GM19023 (cell line): ENCODE measurements at regions not wholly inside any gene's neighbourhood (a gene's known extent, or its start where the extent isn't known, plus 50 kb on each side); places are given as distances from the start of the nearest gene placed in this dataset.

Experiments
- ATAC-seq: cut with Tn5 transposase; IDR thresholded peaks from one replicate; pipeline ENCODE4 v1.9.1; 2021; ENCODE audit warnings: mild to moderate bottlenecking, moderate library complexity; ENCODE audit not compliant: unreplicated experiment

DNA sequence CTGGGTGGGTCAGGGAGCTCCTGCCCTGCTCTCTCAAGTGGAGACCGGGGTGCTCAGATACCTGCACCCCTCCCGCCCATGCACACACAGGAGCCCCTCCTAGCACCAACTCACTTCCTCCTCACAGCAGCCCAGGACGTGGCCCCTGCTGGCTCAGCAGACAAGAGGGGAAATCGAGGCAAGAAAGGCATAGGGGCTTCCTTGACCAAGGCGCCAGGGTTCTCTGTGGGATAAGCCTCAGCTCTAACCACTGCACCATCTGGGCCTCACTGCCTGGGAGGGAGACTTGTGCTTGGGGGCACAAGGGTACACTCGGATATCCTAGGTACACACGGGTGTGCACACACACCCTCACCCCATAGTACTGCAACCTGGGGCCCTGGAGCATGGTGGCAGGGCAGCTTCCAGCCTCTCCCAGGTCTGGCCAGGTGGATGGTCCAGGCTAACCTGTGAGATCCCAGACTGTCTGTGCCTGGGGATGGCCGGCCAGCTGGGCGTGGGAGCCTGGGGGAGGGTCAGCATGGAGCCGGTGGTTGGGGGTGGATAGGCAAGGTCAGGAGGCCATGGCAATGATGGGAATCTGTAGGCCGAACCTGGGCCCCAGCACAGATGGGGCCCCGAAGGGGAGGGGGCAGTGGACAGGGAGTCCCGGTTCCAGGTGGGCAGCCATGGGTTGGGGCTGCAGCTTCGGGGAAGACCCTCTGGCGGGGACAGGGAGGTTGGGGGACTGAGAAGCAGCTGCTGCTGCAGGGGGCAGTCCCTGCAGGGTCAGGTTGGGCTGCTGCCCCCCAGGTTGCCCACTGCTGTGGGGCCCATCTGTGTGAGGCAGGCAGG is 312.4 kb downstream of the TMEM121 start:
- ATAC-seq: no peak

GRCh38 chr14:105839425-105840265 is 313.3 kb downstream of the TMEM121 start:
- ATAC-seq: no peak

- no peak for ATAC-seq
Measured at GRCh38 chr14:105840266-105841021, 314.1 kb downstream of the TMEM121 start.

GRCh38 chr14:105841022-105842009 is 314.9 kb downstream of the TMEM121 start:
- ATAC-seq: no peak

DNA sequence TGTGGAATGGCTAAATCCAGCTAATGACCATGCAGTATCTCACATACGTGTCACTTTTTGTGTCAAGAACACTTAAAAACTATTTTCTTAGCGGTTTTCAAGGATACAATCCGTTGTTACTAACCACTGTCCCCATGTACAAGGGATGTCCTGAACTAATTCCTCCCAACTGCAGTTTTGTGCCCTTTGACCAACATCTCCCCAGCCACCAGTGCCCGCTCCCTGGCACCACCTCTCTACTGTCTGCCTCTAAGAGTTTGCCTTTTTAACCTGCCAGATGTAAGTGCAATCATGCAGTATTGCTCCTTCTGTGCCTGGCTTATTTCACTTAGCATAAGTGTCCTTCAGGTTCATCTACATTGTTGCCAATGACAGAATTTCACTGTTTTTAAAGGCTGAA is 315.7 kb downstream of the TMEM121 start:
- no peak for ATAC-seq

- no peak for ATAC-seq
Measured at GRCh38 chr14:105843444-105844046, 317.2 kb downstream of the TMEM121 start.

DNA sequence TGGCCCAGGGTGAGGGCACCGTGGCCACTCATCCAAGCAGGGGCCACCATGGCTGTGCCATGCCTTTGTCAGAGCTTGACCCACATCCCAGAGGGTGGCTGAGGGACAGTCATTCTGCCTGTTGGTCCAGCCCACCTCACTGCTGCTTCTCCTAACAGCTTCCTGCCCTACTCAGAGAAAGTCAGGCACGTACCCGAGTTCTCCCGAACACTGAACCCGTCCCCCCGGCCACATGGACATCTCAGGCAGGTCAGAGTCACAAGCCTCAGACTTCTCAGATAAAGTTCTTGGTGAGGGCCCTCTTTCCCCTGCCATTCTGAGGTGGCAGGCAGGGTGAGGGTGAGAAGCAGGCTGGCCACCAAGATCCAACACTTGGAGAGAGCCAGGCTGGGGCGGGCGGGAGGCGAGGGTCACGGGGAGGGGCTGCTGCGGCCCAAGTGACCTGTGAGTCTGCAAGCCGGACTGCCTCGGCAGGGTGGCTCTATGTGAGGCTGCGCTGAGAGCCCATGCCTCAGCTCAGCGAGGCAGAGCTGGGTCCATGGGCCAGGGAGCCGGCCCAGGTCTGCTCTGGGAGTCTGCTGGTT is 317.8 kb downstream of the TMEM121 start:
- ATAC-seq: no peak

- no peak for ATAC-seq
Measured at GRCh38 chr14:105844810-105845724, 318.7 kb downstream of the TMEM121 start.

DNA sequence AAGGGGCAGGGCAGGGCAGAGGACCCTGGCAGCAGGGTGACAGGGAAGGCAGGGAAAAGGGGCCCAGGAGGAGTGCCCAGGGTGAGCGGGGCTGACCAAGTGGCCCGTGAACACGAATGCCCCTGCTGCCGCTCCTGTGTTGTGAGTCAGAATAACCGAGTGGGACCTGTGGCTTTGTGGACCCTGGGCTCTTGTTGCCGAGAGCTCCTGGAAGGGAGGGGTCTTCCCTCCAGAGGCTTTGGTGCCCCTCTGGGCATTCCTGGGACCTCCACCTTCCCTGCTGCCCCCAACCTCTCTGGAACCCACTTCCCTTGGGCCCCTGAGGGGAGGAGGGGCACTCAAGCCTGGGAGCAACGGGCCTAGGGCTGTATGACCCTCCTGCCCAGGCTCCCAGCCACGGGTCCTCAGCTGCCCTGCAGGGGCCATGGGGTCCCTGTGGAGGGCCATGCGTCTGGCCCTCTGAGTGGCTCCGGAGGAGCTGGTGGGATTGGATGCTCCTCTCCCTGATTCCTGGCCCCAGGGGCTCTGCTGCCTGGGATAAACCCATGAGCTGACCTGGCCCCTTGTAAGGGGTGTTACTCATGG is 319.4 kb downstream of the TMEM121 start:
- no peak for ATAC-seq

GRCh38 chr14:105846312-105846711 is 319.9 kb downstream of the TMEM121 start:
- no peak for ATAC-seq

GRCh38 chr14:105847400-105847799 is 321.0 kb downstream of the TMEM121 start:
- no peak for ATAC-seq

- ATAC-seq: no peak
Measured at GRCh38 chr14:105848570-105848969, 322.2 kb downstream of the TMEM121 start.

DNA sequence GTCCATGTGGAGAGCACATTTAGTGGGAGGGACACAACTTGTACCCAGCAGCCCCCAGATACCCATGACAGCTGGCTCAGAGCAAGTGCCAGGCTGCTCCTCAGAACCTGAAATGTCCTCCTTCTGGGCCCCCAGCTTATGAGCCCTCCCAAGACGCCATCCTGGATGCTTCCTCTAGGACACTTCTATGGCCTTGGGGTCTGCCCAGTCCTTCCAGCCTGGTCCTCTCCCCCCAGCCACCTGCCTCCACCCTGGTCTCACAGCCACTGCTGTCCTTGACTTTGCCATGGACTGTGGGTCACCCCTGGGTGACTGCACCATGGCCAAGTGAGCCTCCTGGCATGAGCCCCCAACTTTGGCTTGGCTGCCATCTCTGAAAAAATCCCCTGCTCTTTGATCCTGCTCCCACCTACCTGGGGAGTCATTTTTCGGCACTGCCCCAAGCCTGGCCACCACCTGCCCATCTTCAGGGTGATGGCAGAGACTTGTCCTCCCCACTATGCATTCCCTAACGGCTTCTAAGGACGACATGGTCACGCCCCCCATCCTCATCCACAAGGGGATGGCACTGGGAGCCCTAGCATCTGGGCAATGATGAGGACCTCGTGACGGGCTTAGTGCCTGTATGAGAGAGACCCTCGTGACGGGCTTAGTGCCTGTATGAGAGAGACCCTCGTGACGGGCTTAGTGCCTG is 323.7 kb downstream of the TMEM121 start:
- no peak for ATAC-seq

DNA sequence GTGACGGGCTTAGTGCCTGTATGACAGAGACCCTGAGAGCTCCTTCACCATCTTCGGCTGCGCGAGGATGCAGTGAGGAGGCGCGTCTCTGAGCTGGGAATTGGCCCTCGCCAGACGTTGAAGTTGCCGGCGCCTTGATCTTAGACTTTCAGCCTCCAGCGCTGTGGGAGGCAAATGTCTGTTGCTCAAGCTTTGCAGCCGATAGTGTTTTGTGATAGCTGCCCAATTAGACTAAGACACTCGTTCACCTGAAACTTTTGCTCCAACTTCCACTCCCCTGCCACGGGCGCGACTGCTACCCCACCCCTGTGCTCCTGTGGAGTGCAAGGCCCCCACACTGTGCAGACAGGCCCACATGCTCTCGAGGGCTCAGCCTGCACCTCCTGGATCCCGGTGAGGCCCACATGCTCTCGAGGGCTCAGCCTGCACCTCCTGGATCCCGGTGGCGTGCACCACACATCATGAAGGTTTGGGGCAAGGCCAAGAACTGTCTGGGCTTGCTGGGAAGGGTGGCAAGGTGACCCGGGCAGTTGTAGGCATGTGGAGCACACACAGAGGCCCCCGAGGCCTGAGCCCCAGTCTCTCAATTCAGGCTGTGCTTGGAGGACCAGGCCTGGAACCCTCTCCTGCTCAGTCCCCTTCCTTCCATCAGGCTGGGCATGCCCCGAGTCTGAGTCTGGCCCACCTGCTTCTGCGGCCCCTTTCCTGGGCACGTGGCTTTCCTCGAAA is 324.6 kb downstream of the TMEM121 start:
- ATAC-seq: no peak

DNA sequence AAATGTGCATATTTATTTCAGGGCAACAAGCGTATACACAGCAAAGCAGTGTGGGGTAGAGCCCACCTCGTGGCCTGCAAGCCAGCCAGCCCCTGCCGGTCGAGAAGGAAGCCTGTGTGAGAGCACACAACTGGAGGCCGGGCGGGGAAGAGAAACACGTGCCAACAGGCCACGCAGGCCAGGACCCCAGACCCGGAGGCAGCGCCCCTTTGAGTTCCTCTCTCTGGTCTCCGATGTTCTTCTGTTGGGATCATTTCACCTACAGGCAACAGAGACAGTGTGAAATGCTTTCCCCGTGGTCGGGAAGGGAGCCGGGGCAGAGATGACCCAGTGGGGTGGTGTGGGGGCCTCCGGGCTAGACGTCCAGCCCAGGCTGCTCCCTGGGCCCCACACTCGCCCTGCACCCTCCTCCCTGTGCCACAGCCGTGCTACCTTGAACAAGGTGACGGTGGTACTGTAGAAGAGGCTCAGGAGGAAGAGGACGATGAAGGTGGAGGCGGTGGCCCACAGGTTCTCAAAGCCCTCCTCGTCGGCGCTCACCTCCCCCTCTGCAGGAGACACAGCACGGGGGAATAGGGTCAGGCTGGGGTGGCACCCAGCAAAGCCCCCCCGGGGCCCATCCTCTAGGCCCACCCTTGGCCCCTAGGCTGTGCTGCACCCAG is 325.5 kb downstream of the TMEM121 start:
- ATAC-seq: no peak
